Anterior cingulate cortex (tissue), 58 donors: ENCODE measurements at regions not wholly inside any gene's neighbourhood (a gene's known extent, or its start where the extent isn't known, plus 50 kb on each side); places are given as distances from the start of the nearest gene placed in this dataset.

Experiments
- DNase-seq, 58 donors: peaks; one replicate each; lab custom pipeline; 2025; lab: John Stamatoyannopoulos, UW

DNA sequence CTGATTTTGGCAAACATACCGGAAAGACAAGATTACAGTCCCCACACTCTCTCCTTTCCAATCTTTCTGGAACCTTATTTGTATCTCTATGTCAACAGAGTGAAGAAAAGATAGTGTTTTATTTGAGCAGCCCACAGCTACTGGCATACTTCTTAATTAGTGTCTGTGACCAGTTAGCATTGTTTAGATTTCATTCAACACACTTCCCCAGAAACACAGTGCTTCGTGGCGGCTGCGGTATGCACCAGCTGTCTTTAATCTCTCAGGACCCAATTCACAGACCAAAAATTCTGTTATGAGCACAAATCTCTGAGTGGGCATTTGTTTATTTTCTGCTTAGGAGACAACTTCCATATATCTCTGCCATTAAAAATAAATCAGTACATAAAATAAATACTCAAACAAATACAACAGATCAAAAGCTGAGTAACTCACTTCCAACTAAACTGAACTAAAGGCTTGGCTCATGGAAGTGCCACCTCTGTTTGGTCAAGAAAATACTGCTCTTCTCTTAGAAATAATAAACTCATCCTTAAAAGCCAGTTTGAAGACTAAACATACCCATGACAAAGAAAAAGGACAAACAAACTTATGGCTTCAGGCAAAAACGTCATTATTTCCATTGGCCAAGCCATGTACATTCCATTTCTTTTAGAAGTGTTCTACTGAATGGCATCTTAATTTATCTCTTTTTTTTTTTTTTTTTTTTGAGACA, 392.4 kb downstream of the TXNL1 start:
- no peak for DNase-seq

DNA sequence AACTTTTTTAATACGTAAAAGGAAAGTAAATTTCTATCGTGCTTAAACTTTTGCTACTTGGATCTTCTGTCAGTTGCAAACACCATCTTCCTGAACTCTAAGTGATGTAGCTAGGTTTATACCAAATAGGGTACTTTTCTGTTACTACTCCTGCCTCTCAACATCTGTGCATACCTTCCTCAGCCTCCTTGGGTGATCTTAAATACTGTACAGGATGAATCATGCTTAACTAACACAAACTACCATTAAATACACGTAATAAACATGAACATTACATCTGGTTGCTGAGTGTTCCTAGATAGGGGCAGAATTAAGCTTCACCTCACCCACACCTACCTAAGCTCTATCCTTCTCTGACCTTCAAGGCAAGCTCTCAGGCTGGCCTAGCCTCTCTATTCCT, 398.0 kb downstream of the TXNL1 start:
- DNase-seq: no peak

DNA sequence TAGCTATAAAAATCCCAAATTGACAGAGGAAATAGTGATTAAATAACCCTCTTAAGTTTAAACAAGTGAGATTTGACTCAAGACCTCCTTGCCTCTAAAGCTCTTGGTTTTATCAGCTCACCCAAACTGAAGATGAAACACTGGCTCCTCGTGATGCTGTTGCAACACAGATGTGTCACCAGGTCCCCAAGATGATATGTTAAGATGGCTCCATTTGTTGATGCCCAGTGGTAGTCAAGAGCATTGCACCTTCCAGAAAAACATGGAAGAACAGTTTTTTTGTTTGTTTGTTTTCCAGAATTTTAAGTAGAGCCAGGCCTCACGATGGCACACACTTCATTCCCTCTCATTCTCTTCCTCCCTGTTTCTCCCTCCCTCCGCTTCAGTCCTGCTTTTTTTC, 399.8 kb downstream of the TXNL1 start:
- no peak for DNase-seq

GRCh38 chr18:56235481-56236013, 402.8 kb downstream of the TXNL1 start:
- no peak for DNase-seq

DNA sequence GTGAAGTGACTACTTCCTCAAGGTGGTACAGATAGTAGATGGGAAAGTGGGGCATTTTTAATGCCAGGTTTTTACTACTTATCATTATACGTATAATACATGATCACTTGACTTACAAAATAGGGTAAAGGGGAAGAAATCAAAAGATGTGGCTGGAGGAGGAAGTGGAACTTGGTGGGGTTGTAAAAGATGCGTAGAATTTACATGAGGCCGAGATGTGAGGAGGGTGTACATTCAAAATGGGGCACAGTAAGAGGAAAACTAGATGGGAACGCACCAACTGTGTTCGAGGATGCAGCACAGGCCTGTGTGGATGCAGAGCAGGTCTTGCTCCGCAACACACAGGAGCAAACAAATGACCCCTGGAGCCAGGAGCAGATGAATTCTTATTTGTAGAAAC, 403.3 kb downstream of the TXNL1 start:
- no peak for DNase-seq

DNA sequence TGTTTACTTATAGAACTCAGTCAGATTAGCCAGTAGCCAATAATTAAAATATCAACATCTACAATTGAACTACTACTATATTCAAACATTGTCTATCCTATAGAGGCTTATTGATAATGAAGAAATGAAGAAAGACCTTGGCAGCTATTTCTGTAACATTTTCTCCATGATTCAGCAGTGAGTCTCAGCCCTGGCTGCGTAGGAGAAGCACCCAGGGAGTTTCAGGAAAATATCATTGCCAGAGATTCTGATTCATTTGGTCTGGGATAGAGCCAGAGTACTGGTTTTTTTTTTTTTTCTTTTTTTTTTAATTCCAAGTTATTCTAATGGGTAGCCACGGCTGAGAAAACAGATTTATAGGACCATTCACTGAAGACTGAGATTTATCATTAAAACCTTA, 404.8 kb downstream of the TXNL1 start:
- DNase-seq: peak in 7 of 58 donors; percentile 3 to 30 (median 7)

DNA sequence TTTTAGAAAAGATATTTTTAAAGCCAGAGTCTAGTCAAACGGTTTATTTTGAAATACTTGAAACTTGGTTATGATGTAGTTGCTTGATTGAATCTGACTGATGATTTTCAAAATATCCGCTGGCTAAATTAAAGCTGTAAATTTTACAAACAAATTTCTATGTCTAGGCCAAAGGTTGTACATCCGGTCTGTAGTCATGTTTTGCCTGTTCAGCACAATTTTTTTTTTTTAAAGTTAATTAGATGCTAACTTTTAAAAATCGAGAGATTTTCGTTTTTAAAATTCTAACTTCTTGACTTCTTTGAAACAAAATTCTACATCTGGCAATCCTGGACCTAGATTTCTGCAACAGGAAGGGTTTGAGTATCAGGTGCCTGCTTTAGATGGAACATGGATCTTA, 412.4 kb downstream of the TXNL1 start:
- DNase-seq: no peak

GRCh38 chr18:56224669-56225561, 413.5 kb downstream of the TXNL1 start:
- no peak for DNase-seq

DNA sequence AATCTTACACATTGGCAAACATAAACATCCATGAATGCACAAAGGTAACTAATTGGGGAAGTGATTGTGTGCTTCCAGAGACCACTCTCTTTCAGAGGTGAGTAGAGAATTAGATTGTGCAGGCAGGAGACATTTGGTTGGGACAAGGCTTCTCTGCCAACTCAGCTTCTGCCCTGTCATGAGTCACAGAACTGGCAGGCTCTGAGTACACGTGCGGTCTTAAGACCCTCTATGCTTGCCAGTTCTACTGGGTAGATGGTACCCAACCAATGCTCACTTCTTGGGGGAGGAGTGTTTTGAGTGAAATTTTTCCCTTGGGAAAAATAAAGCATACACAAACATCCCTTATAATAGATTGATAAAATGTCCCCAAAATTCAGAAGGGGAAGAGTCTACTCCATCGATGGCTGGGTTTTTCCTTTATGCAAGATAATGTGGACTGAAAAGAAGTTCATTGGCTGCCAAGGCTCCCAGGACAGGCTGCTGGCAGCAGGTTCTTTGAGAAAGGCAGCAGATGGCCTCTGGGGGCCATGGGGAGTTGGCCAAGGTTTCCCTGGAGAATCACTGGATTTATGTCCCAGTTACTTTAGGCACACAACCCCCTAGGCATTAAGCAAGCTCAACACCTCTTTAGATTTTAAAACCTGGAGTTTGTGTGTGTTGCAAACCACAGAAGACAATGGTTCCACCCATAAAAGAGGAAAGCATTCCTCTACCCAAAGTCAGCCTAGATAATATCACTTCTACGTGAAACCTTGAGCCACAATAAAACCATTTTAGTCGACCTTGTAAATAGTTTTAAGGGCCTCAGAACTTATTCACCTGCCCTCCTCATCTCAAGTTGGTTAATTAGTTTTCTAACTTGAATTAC, 417.0 kb downstream of the TXNL1 start:
- peak in 3 of 58 donors; percentile 4 to 31 (median 8) for DNase-seq

DNA sequence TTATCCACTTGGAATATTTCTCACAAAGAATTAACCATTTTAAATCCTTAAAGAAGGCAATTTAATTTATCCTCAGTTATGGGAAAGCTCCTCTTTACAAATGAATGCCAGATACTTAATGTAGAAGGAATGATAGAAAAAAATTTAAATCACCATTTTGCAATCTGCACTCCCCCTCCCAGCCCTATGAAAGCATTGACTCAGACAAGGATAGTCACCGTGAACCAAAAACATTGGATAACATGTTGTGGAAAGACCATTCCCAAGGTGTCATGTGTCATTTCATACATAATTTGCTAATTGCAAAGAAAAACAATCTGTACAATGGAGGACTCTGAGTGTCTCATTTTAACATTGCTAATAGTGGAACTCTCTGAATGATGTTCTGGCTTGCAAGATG, 421.0 kb downstream of the TXNL1 start:
- no peak for DNase-seq

- DNase-seq: no peak
These were observed 423.7 kb downstream of the TXNL1 start for GRCh38 chr18:56214706-56215105.

DNA sequence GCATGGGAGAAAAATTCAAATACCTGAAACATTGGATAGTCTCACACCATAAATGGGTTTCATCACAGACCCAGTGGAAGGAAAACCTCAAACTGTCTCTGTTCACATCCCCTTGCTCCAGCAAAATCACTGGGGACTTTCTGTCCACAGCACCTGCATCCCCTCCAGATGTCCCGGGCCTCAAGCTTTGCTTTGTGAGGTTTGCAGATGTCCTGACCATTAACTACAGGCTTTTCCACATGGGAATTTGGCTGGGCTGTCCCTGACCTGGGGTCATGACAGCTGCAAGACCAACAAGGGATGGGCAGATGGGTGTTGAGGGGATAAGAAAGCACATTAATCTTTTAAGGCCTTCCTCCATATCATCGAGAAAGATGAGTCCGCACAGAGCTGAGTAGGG, 427.9 kb downstream of the TXNL1 start:
- no peak for DNase-seq

DNA sequence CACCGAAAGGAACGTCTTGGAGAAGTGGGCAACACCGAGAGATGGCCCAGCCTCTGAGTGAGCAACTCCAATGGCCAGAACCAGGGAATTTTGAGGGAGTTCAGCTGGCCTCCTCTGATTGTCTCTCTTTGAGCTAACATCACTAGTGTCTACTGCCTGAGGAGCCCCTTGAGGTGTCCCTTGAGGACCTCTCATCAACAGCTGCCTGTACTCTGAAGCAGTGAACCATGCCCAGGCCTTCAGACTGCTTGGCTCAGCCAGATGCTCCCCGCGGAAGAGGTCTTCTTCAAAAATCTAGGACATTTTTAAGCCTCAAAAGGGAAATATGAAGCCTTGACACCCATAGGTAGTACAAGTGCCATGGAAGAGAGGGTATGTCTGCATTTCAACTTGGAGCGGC, 430.4 kb downstream of the TXNL1 start:
- DNase-seq: no peak

GRCh38 chr18:56204052-56204451, 434.3 kb downstream of the TXNL1 start:
- DNase-seq: no peak

DNA sequence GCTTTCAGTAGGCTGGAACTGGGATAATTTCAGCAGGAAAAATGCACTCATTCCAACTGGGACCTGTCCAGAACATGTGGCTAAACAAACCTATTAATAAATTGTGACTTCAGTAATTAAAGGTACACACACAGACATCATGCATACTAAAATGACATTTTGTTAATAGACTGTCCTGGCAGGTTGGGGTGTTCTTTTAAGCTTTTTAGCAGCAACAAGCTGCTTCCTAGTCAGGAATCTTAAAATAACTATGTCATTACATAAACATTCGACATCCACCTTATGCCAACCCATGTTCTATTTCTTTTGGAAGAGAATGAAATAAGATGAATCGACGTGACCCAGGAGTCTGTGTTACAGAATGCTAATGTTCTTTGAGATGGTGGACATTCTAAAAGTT, 435.7 kb downstream of the TXNL1 start:
- no peak for DNase-seq

- no peak for DNase-seq
These were observed 437.9 kb downstream of the TXNL1 start for GRCh38 chr18:56200381-56200911.

DNA sequence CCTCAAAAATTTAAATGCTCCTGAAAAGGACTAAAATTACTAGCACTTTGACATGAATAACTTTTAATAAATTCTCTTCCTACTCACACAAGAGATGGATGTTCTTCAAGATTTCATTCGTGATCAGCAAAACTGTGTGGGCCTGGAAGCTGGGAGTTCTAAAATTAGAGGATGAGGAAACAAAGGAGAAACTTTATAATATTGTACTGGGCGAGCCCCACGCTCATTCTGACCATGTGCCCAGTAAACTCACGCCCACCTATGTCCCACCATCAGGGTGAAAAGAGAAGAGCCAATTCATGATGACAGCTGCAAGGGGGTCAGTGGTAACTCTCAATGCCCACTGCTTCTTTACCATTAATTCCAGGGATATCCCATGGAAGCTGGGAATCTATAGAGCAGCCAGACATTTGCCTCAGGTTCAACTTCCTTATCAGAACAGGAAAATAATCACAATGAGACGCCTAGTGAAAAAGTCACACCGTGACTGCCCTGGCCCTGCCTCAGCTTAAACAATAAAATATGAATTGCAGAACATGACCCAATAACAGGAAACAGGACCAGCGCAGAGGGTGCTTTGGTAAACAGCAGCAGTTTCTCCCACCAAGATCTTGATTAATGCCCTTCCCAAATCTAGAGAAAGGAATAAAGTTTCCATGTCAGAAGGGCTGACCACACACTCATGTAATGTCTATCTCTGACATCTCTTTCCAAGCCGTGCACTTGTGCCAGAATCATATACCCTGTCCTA, 438.6 kb downstream of the TXNL1 start:
- no peak for DNase-seq

GRCh38 chr18:56197241-56197859, 441.0 kb downstream of the TXNL1 start:
- DNase-seq: no peak
